ENCODE measurements at regions not wholly inside any gene's neighbourhood (a gene's known extent, or its start where the extent isn't known, plus 50 kb on each side); places are given as distances from the start of the nearest gene placed in this dataset.

DNA sequence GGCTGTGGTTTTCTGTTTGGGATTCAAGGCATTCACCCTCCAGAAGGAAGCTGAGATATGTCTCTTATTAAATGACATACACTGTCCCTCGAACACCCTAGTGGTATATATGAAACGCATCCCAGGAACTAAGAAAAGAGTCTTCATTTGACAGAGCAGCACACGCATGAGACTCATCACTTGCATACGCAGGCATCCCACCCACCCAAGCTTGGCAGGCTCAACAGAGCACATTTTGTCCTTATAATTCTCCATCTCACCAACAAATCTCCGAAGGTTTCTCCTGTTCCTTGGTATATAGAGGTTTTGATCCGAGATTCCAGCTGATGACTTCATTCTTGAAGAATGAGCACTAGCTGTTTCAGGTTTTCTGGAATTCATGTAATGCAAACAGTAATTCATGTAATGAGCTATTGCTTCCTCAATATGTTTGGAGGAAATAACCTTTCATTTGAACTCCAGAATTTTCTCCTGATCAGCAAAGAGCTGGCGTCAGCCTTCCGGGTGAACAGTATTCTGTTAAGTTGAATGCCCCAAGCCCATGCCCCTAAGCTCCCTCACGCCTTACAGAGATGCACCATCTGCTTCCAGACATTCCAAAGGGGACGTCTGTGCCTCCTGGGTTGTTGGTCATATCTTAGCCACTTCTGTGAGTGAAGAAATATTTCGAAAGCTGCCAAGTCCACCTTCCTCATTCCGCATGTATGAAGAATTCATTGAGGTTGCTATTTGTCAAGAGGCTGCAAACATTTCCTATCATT is 66.0 kb upstream of the CDH4 start:
- intact Hi-C loops (cut with DNase I, micrococcal nuclease), result no loop called here
- no peak for TF ChIP-seq CTCF (IDR thresholded peaks at IDR 0.05)
- no peaks in the 10 kb centered on the region for H3K4me1 Mint-ChIP-seq (ENCODE audit: low read depth)
- ChIA-PET POLR2A (no interaction called here), CTCF (no interaction called here)
- H3K36me3 ChIP-seq (ENCODE audit: insufficient read depth, low read length), result no peaks in the 10 kb centered on the region
- no peak overlapping the region for H3K27ac ChIP-seq (ENCODE audit: low read depth in 1 of 2, low read length in 2 of 2)
- no peaks in the 10 kb centered on the region for H3K9me3 ChIP-seq (ENCODE audit: control insufficient read depth in 1 of 2, insufficient read depth in 1 of 2, low read length in 2 of 2)
- no peak overlapping the region for H3K4me3 ChIP-seq (ENCODE audit: low read length)
- H3K27me3 Mint-ChIP-seq, result no peaks in the 10 kb centered on the region
- ATAC-seq (ENCODE audit: poor library complexity), result no peak
- no peaks in the 10 kb centered on the region for H3K4me1 ChIP-seq (ENCODE audit: insufficient read depth, low read length)
- peaks cover 0 to 3% of the 10 kb centered on the region in 2 experiments for H3K27me3 ChIP-seq (ENCODE audit: control insufficient read depth in 1 of 2, insufficient read depth in 2 of 2, low read length in 2 of 2)
- no peak overlapping the region for H3K4me3 Mint-ChIP-seq
- no peaks in the 10 kb centered on the region for H3K9me3 Mint-ChIP-seq
- H3K27ac Mint-ChIP-seq, result no peak overlapping the region
- DNase-seq, result no peak
- no peaks in the 10 kb centered on the region for H3K36me3 Mint-ChIP-seq (ENCODE audit: low read depth)

DNA sequence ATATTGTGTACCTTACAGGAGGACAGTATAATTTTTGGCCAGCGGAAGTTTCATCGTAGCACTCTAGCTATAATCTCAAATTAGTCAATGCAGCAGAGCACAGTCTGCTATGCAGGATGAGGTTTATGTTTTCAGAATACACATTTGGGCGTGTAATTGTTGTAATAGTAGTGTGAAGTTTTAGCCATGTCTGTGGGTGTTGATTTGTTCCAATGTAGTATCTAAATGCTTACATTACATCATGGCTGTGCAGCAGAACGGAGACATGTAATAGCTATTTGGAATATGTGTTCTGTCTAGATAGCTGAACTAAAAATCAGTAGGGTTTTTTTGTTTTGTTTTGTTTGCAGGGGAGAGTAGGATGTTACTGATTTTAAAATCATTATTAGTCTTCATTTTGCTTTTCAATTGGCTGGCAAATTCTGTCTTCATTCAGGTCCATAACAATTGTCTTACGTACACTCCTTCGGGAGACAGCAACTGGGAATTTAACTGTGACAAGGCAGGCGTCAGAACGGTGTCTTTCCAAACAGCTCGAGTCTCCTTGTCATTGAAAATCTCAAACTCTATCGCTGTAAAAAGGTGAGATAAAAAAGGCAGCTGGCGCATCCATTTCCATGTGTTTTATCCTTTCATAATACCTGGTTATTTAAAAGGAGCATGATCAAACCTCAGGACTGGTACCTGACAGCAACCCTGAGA is 65.1 kb upstream of the CDH4 start:
- ChIA-PET POLR2A (no interaction called here), CTCF (no interaction called here)
- DNase-seq (no peak), ATAC-seq (ENCODE audit: poor library complexity) (no peak)
- Mint-ChIP-seq H3K4me1 (ENCODE audit: low read depth) (no peaks in the 10 kb centered on the region), H3K27ac (no peak overlapping the region), H3K9me3 (no peaks in the 10 kb centered on the region), H3K36me3 (ENCODE audit: low read depth) (no peaks in the 10 kb centered on the region), H3K4me3 (no peak overlapping the region), H3K27me3 (no peaks in the 10 kb centered on the region)
- Histone ChIP-seq H3K27me3 (ENCODE audit: control insufficient read depth in 1 of 2, insufficient read depth in 2 of 2, low read length in 2 of 2) (peaks cover 0 to 6% of the 10 kb centered on the region in 2 experiments), H3K27ac (ENCODE audit: low read depth in 1 of 2, low read length in 2 of 2) (no peak overlapping the region), H3K4me1 (ENCODE audit: insufficient read depth, low read length) (no peaks in the 10 kb centered on the region), H3K4me3 (ENCODE audit: low read length) (no peak overlapping the region), H3K9me3 (ENCODE audit: control insufficient read depth in 1 of 2, insufficient read depth in 1 of 2, low read length in 2 of 2) (no peaks in the 10 kb centered on the region), H3K36me3 (ENCODE audit: insufficient read depth, low read length) (no peaks in the 10 kb centered on the region)
- intact Hi-C loops (cut with DNase I, micrococcal nuclease), result no loop called here
- TF ChIP-seq CTCF (IDR thresholded peaks at IDR 0.05), result no peak

DNA sequence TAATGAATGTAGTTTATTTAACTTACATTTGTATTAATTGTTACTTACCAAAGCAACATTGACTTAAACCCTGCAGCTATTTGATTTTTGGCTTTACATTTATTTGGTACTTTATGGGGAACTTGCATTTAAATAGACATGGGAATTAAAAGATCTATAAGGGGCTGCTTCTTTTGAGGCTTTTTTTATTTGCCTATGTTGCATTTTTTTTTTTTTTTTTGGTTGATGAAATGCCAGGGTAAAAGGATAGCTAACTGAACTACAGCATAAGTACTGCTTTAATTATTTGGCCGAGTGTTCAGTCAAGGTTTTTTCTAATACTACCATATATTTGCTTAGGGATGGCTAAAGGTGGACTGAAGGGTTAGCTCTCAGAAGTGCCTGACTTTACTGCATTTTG is 62.5 kb upstream of the CDH4 start:
- Histone ChIP-seq H3K36me3 (ENCODE audit: insufficient read depth, low read length) (no peaks in the 10 kb centered on the region), H3K9me3 (ENCODE audit: control insufficient read depth in 1 of 2, insufficient read depth in 1 of 2, low read length in 2 of 2) (peaks cover 0 to 3% of the 10 kb centered on the region in 2 experiments), H3K27ac (ENCODE audit: low read depth in 1 of 2, low read length in 2 of 2) (no peak overlapping the region), H3K27me3 (ENCODE audit: control insufficient read depth in 1 of 2, insufficient read depth in 2 of 2, low read length in 2 of 2) (peaks cover 0 to 3% of the 10 kb centered on the region in 2 experiments), H3K4me3 (ENCODE audit: low read length) (no peak overlapping the region), H3K4me1 (ENCODE audit: insufficient read depth, low read length) (no peaks in the 10 kb centered on the region)
- ATAC-seq (ENCODE audit: poor library complexity) (no peak), DNase-seq (no peak)
- no peaks in the 10 kb centered on the region for H3K4me1 Mint-ChIP-seq (ENCODE audit: low read depth)
- H3K9me3 Mint-ChIP-seq, result no peaks in the 10 kb centered on the region
- H3K4me3 Mint-ChIP-seq, result no peak overlapping the region
- no peaks in the 10 kb centered on the region for H3K36me3 Mint-ChIP-seq (ENCODE audit: low read depth)
- ChIA-PET POLR2A (no interaction called here), CTCF (no interaction called here)
- no peak overlapping the region for H3K27ac Mint-ChIP-seq
- H3K27me3 Mint-ChIP-seq, result no peaks in the 10 kb centered on the region
- no peak for TF ChIP-seq CTCF (IDR thresholded peaks at IDR 0.05)
- intact Hi-C loops (cut with DNase I, micrococcal nuclease), result no loop called here

Measured in CD4-positive, alpha-beta T cell (primary cell).